ENCODE measurements at regions not wholly inside any gene's neighbourhood (a gene's known extent, or its start where the extent isn't known, plus 50 kb on each side); places are given as distances from the start of the nearest gene placed in this dataset.

DNA sequence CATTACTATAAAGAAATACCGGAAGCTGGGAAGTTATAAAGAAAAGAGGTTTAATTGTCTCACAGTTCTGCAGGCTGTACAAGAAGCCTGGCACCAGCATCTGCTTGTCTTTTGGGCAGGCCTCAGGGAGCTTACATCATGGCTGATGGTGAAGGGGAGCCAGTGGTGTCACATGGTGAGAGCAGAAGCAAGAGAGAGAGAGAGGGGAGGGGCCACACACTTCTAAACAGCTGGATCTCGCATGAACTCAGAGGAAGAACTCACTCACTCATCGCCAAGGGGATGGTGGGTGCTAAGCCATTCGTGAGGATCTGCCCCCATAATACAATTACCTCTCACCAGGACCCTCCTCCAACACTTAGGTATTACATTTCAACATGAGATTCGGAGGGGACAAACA lies 51.8 kb upstream of the ANKRD34C start:
- H3K9me3 ChIP-seq (ENCODE audit: insufficient read depth, low read length, severe bottlenecking): peaks cover 2% of the 10 kb centered on the region
- TF ChIP-seq, protein P1, sequence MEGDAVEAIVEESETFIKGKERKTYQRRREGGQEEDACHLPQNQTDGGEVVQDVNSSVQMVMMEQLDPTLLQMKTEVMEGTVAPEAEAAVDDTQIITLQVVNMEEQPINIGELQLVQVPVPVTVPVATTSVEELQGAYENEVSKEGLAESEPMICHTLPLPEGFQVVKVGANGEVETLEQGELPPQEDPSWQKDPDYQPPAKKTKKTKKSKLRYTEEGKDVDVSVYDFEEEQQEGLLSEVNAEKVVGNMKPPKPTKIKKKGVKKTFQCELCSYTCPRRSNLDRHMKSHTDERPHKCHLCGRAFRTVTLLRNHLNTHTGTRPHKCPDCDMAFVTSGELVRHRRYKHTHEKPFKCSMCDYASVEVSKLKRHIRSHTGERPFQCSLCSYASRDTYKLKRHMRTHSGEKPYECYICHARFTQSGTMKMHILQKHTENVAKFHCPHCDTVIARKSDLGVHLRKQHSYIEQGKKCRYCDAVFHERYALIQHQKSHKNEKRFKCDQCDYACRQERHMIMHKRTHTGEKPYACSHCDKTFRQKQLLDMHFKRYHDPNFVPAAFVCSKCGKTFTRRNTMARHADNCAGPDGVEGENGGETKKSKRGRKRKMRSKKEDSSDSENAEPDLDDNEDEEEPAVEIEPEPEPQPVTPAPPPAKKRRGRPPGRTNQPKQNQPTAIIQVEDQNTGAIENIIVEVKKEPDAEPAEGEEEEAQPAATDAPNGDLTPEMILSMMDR (IDR thresholded peaks at IDR 0.05; ENCODE audit: borderline replicate concordance, extremely low read depth, low read length, poor library complexity, severe bottlenecking): no peak
- no peak for TF ChIP-seq EZH2 (IDR thresholded peaks at IDR 0.05; ENCODE audit: borderline replicate concordance, low read depth, low read length, severe bottlenecking)
- no peak overlapping the region for H3K4me2 ChIP-seq (ENCODE audit: insufficient read depth, low read length)
- no peak for ATAC-seq (ENCODE audit: insufficient read depth, low read depth)
- H3K4me3 ChIP-seq (ENCODE audit: low read depth in 1 of 2, low read length in 2 of 2): no peak overlapping the region
- no peaks in the 10 kb centered on the region for H3K4me1 ChIP-seq (ENCODE audit: insufficient read depth, low read length)
- no peak overlapping the region for H2AFZ ChIP-seq (ENCODE audit: low read depth, low read length)
- H3K36me3 ChIP-seq (ENCODE audit: insufficient read depth, low read length): no peaks in the 10 kb centered on the region
- no peak for DNase-seq
- H3K79me2 ChIP-seq (ENCODE audit: insufficient read depth, low read length): no peaks in the 10 kb centered on the region
- H3K9ac ChIP-seq (ENCODE audit: low read depth, low read length): no peak overlapping the region
- no peak overlapping the region for H3K27ac ChIP-seq (ENCODE audit: low read length)
- H4K20me1 ChIP-seq (ENCODE audit: insufficient read depth, low read length): no peaks in the 10 kb centered on the region
- no peaks in the 10 kb centered on the region for H3K27me3 ChIP-seq (ENCODE audit: insufficient read depth, low read length, poor library complexity)

DNA sequence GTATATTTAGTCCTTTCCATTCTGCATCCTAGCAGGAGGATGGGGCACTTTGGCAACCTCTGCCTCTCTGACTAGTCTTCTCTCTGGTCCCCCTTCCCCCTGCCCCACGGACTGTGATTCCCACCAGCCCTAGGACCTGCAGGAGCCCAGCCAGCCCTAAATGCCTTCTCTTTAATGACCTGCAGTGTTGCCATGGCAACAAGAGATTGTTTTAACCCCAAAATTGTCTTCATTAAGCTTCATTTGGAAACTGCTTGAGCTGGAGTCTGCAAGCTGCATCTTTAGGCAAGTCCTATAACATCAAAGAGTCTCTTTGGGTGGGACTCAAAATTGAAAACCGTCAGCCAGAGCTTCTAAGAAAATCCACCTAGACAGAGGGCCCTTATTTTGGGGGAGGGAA lies 59.7 kb upstream of the ANKRD34C start:
- Histone ChIP-seq H3K36me3 (ENCODE audit: insufficient read depth, low read length) (no peaks in the 10 kb centered on the region), H3K27me3 (ENCODE audit: insufficient read depth, low read length, poor library complexity) (no peaks in the 10 kb centered on the region), H3K4me1 (ENCODE audit: insufficient read depth, low read length) (no peaks in the 10 kb centered on the region), H3K27ac (ENCODE audit: low read length) (no peak overlapping the region), H3K4me2 (ENCODE audit: insufficient read depth, low read length) (no peak overlapping the region), H3K79me2 (ENCODE audit: insufficient read depth, low read length) (no peaks in the 10 kb centered on the region), H3K9me3 (ENCODE audit: insufficient read depth, low read length, severe bottlenecking) (no peaks in the 10 kb centered on the region), H2AFZ (ENCODE audit: low read depth, low read length) (no peak overlapping the region), H4K20me1 (ENCODE audit: insufficient read depth, low read length) (no peaks in the 10 kb centered on the region), H3K4me3 (ENCODE audit: low read depth in 1 of 2, low read length in 2 of 2) (no peak overlapping the region), H3K9ac (ENCODE audit: low read depth, low read length) (no peak overlapping the region)
- no peak for DNase-seq
- TF ChIP-seq EZH2 (IDR thresholded peaks at IDR 0.05; ENCODE audit: borderline replicate concordance, low read depth, low read length, severe bottlenecking): no peak
- TF ChIP-seq, protein P1 (IDR thresholded peaks at IDR 0.05; ENCODE audit: borderline replicate concordance, extremely low read depth, low read length, poor library complexity, severe bottlenecking): no peak
- ATAC-seq (ENCODE audit: insufficient read depth, low read depth): no peak

DNA sequence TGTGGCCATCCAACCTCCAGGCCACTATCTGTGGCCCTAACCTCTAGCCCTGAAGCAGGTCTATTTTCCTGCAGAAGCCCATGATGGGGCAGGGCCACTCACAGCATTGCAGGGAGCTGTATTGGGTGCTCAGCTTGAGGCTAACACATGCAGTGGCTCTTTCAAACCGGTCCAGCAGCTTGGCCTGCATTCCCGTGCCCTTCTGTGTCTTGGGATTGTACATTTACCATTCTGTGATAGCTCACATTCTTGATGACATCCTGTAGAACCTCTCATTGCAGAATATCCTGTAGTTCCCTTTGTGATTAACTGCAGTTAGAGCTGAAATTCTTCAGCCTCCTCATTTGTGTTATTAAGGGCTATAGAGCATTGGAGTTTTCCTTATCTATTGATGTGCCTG lies 60.8 kb upstream of the ANKRD34C start:
- H3K4me1 ChIP-seq (ENCODE audit: insufficient read depth, low read length): no peaks in the 10 kb centered on the region
- ATAC-seq (ENCODE audit: insufficient read depth, low read depth): no peak
- no peak overlapping the region for H2AFZ ChIP-seq (ENCODE audit: low read depth, low read length)

More for the DNA sequence above, 60.8 kb upstream of the ANKRD34C start:
- Histone ChIP-seq H3K4me3 (ENCODE audit: low read depth in 1 of 2, low read length in 2 of 2) (no peak overlapping the region), H3K9ac (ENCODE audit: low read depth, low read length) (no peak overlapping the region), H3K27ac (ENCODE audit: low read length) (no peak overlapping the region), H3K79me2 (ENCODE audit: insufficient read depth, low read length) (no peaks in the 10 kb centered on the region), H3K4me2 (ENCODE audit: insufficient read depth, low read length) (no peak overlapping the region), H3K36me3 (ENCODE audit: insufficient read depth, low read length) (no peaks in the 10 kb centered on the region), H3K9me3 (ENCODE audit: insufficient read depth, low read length, severe bottlenecking) (no peaks in the 10 kb centered on the region), H4K20me1 (ENCODE audit: insufficient read depth, low read length) (no peaks in the 10 kb centered on the region), H3K27me3 (ENCODE audit: insufficient read depth, low read length, poor library complexity) (no peaks in the 10 kb centered on the region)
- no peak for DNase-seq
- TF ChIP-seq EZH2 (IDR thresholded peaks at IDR 0.05; ENCODE audit: borderline replicate concordance, low read depth, low read length, severe bottlenecking): no peak
- TF ChIP-seq, protein P1 (IDR thresholded peaks at IDR 0.05; ENCODE audit: borderline replicate concordance, extremely low read depth, low read length, poor library complexity, severe bottlenecking): no peak
